SK-N-SH treated with all-trans-retinoic acid at 6 μM for 48 hours (cell line): ENCODE measurements at regions not wholly inside any gene's neighbourhood (a gene's known extent, or its start where the extent isn't known, plus 50 kb on each side); places are given as distances from the start of the nearest gene placed in this dataset.

ENCODE experiments used
- ATAC-seq: fragments of 200-7000 bp; cut with Tn5 transposase; 3 replicates; pipeline ENCODE4 v1.9.1; 2020; ENCODE audit warnings: mild to moderate bottlenecking, moderate library complexity
- CREB5 ChIP-seq: fragments of 250-450 bp; sonication (Bioruptor Pico); IDR thresholded peaks from 2 replicates; pipeline ENCODE4 v1.5.1; 2020; ENCODE audit warnings: low read depth, mild to moderate bottlenecking, moderate library complexity
- CSDC2 ChIP-seq: fragments of 250-450 bp; sonication (Bioruptor Pico); IDR thresholded peaks from 2 replicates; pipeline ENCODE4 v1.5.0; 2020; ENCODE audit warnings: mild to moderate bottlenecking, moderate library complexity
- CSRNP3 ChIP-seq: fragments of 250-450 bp; sonication (Bioruptor Pico); IDR thresholded peaks from 2 replicates; pipeline ENCODE4 v1.5.1; 2021; ENCODE audit warnings: mild to moderate bottlenecking, moderate library complexity
- ESRRG ChIP-seq: fragments of 250-450 bp; sonication (Bioruptor Pico); IDR thresholded peaks from 2 replicates; pipeline ENCODE4 v1.6.1; 2021; ENCODE audit warnings: mild to moderate bottlenecking
- GLIS3 ChIP-seq: fragments of 250-450 bp; sonication (Bioruptor Pico); IDR thresholded peaks from 2 replicates; pipeline ENCODE4 v1.5.0; 2020; ENCODE audit warnings: mild to moderate bottlenecking, moderate library complexity
- ISL1 ChIP-seq: fragments of 250-450 bp; sonication (Bioruptor Pico); IDR thresholded peaks from 2 replicates; pipeline ENCODE4 v2.1.2; 2022; ENCODE audit warnings: mild to moderate bottlenecking, moderate library complexity
- OSR1 ChIP-seq: fragments of 250-450 bp; sonication (Bioruptor Pico); IDR thresholded peaks from 2 replicates; pipeline ENCODE4 v1.8.0; 2022; ENCODE audit warnings: moderate library complexity, mild to moderate bottlenecking, inconsistent platforms
- PATZ1 ChIP-seq: fragments of 250-450 bp; sonication (Bioruptor Pico); IDR thresholded peaks from 2 replicates; pipeline ENCODE4 v1.8.0; 2020; ENCODE audit warnings: mild to moderate bottlenecking, moderate library complexity, borderline replicate concordance
- PPARA ChIP-seq: fragments of 250-450 bp; sonication (Bioruptor Pico); IDR thresholded peaks from 2 replicates; pipeline ENCODE4 v1.5.0; 2020; ENCODE audit warnings: mild to moderate bottlenecking, borderline replicate concordance
- RARB ChIP-seq: fragments of 250-450 bp; sonication (Bioruptor Pico); IDR thresholded peaks from 2 replicates; pipeline ENCODE4 v1.8.0; 2021; ENCODE audit warnings: mild to moderate bottlenecking, moderate library complexity
- TCF4 ChIP-seq: fragments of 250-450 bp; sonication (Bioruptor Pico); IDR thresholded peaks from 2 replicates; pipeline ENCODE4 v1.8.0; 2021; ENCODE audit warnings: mild to moderate bottlenecking, moderate library complexity, borderline replicate concordance
- TSHZ2 ChIP-seq: fragments of 250-450 bp; sonication (Bioruptor Pico); IDR thresholded peaks from 2 replicates; pipeline ENCODE4 v1.5.0; 2020; ENCODE audit warnings: mild to moderate bottlenecking, moderate library complexity
- ZC3H10 ChIP-seq: fragments of 250-450 bp; sonication (Bioruptor Pico); IDR thresholded peaks from 2 replicates; pipeline ENCODE4 v1.5.1; 2021; ENCODE audit warnings: mild to moderate bottlenecking, moderate library complexity
- ZFP30 ChIP-seq: fragments of 450-650 bp; formaldehyde crosslinking; IDR thresholded peaks from 2 replicates; pipeline ENCODE4 v1.5.0; 2022; ENCODE audit warnings: mild to moderate bottlenecking, moderate library complexity
- ZNF565 ChIP-seq: fragments of 450-650 bp; formaldehyde crosslinking; conservative IDR thresholded peaks from 2 replicates; pipeline ENCODE4 v1.5.0; 2020; ENCODE audit warnings: low read depth, mild to moderate bottlenecking, moderate library complexity
- ZNF70 ChIP-seq: fragments of 450-650 bp; formaldehyde crosslinking; IDR thresholded peaks from 2 replicates; pipeline ENCODE4 v1.5.0; 2020; ENCODE audit warnings: mild to moderate bottlenecking, moderate library complexity
- ZNF8 ChIP-seq: fragments of 450-650 bp; formaldehyde crosslinking; IDR thresholded peaks from 2 replicates; pipeline ENCODE4 v1.5.0; 2020; ENCODE audit warnings: mild to moderate bottlenecking, moderate library complexity

DNA sequence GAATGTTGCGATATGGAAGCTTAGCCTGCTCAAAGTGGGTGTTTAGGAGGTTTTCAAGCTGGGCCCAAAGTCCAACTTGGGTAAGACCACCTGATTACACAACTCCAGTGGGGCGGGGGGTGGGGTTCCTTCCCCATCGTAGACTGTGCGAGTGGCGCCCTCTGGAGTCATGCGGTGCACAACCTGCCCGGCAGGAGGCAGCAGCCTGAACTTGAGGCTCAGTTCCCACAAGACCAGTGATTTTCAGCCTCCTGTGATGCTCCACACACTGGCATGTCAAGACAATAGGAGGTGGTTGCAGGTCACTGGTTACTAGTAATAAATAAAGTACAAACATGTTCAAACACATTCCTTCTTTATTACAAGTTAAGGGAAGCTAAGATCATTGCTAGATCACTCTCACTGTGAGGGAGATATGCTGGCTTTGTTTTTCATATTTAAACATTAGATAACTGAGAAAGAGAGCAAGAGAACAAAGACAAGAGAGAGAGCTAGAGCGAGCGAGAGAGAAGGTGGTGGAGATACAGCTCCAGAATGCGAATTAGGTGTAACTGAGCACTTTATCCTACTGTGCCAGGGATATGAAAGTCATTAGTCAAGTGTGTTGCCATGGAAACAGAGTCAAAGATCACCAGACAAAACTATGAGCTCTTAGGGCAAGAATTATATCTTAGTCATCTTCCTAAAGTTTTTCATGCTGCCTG is 97.4 kb upstream of the BMPER start:
- peak; percentile 45 for TF ChIP-seq ISL1 (CRISPR knock-in tag)
- TF ChIP-seq ZNF8 = no peak
- peak; percentile 68 for ATAC-seq

GRCh38 chr7:33809228-33809627 is 96.1 kb upstream of the BMPER start:
- no peak for TF ChIP-seq OSR1 (CRISPR knock-in tag)
- TF ChIP-seq ZNF565 = no peak
- TF ChIP-seq ZNF70 (CRISPR knock-in tag) = no peak
- TF ChIP-seq, all 23 proteins: peak for 0

GRCh38 chr7:33810356-33810755 is 95.0 kb upstream of the BMPER start:
- no peak for ATAC-seq
- no peak for TF ChIP-seq CREB5 (CRISPR knock-in tag)
- TF ChIP-seq TSHZ2 = no peak
- TF ChIP-seq ZNF70 (CRISPR knock-in tag) = no peak
- no peak for TF ChIP-seq TCF4
- no peak for TF ChIP-seq RARB
- no peak for TF ChIP-seq ISL1 (CRISPR knock-in tag)
- no peak for TF ChIP-seq CSRNP3 (CRISPR knock-in tag)
- no peak for TF ChIP-seq GLIS3 (CRISPR knock-in tag)
- TF ChIP-seq PPARA (CRISPR knock-in tag) = no peak

More at GRCh38 chr7:33809228-33809627, 96.1 kb upstream of the BMPER start:
- ATAC-seq = peak; percentile 65

GRCh38 chr7:33813331-33813730 is 92.0 kb upstream of the BMPER start:
- no peak for TF ChIP-seq ZNF70 (CRISPR knock-in tag)
- TF ChIP-seq ISL1 (CRISPR knock-in tag) = no peak
- no peak for TF ChIP-seq TCF4
- TF ChIP-seq ZNF8 = no peak
- no peak for TF ChIP-seq ZC3H10 (CRISPR knock-in tag)
- no peak for TF ChIP-seq CREB5 (CRISPR knock-in tag)
- ATAC-seq = no peak

- ATAC-seq = no peak
- TF ChIP-seq ZNF70 (CRISPR knock-in tag) = no peak
- TF ChIP-seq ZNF565 = no peak
- no peak for TF ChIP-seq PATZ1 (CRISPR knock-in tag)
- TF ChIP-seq GLIS3 (CRISPR knock-in tag) = no peak
- no peak for TF ChIP-seq CSRNP3 (CRISPR knock-in tag)
- TF ChIP-seq ISL1 (CRISPR knock-in tag) = no peak
- no peak for TF ChIP-seq CREB5 (CRISPR knock-in tag)
- no peak for TF ChIP-seq ZC3H10 (CRISPR knock-in tag)
- no peak for TF ChIP-seq ZNF8
- TF ChIP-seq TSHZ2 = no peak
- no peak for TF ChIP-seq CSDC2 (CRISPR knock-in tag)
- TF ChIP-seq ZFP30 (CRISPR knock-in tag) = no peak
- no peak for TF ChIP-seq ESRRG (CRISPR knock-in tag)
- no peak for TF ChIP-seq RARB
Measured at GRCh38 chr7:33814400-33814799, 90.9 kb upstream of the BMPER start.
